ENCODE measurements at regions not wholly inside any gene's neighbourhood (a gene's known extent, or its start where the extent isn't known, plus 50 kb on each side); places are given as distances from the start of the nearest gene placed in this dataset.
A peak's percentile ranks its signal among the peaks of the same experiment; 100 is the strongest.

DNA sequence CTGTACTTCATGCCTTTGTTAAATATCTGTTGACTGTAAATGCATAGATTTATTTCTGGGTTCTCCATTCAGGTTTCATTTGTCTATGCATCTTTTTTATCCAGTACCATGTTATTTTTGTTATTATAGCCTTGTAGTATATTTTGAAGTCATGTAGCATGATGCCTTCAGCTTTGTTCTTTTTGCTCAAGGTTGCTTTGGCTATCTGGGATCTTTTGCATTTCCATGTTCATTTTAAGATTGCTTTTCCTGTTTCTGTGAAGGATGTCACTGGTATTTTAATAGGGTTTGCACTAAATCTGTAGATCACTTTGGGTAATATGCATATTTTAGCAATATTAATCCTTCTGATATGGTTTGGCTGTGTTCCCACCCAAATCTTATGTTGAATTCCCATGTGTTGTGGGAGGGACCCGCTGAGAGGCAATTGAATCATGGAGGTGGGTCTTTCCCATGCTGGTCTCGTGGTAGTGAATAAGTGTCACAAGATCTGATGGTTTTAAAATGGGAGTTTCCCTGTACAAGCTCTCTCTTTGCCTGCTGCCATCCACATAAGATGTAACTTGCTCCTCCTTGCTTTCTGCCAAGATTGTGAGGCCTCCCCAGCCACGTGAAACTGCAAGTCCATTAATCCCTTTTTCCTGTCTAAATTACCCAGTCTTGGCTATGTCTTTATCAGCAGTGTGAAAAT lies 302.8 kb upstream of the SEMA3C start:
- peaks cover 2% of the 10 kb centered on the region for H3K27me3 Mint-ChIP-seq (ENCODE audit: low read depth, unreplicated experiment)
- no peak overlapping the region for H3K27ac Mint-ChIP-seq (ENCODE audit: unreplicated experiment)
- Histone ChIP-seq H3K9ac (ENCODE audit: low read length) (no peak overlapping the region), H2AFZ (ENCODE audit: low read depth, low read length) (no peak overlapping the region), H4K20me1 (ENCODE audit: insufficient read depth, low read length) (no peaks in the 10 kb centered on the region), H3K79me2 (ENCODE audit: insufficient read depth, low read length) (no peaks in the 10 kb centered on the region), H3K27ac (ENCODE audit: low read depth, low read length) (no peak overlapping the region), H3K27me3 (ENCODE audit: insufficient read depth, low read length) (no peaks in the 10 kb centered on the region), H3K9me3 (ENCODE audit: insufficient read depth, low read depth, low read length) (no peaks in the 10 kb centered on the region), H3K4me2 (ENCODE audit: low read length) (no peak overlapping the region), H3K36me3 (ENCODE audit: insufficient read depth, low read length) (no peaks in the 10 kb centered on the region), H3K4me3 (ENCODE audit: insufficient read depth, low read depth, low read length) (no peak overlapping the region), H3K4me1 (ENCODE audit: insufficient read depth, low read length) (no peaks in the 10 kb centered on the region)
- H3K9me3 Mint-ChIP-seq (ENCODE audit: unreplicated experiment): peaks cover 17% of the 10 kb centered on the region
- DNase-seq (ENCODE audit: low read depth): no peak
- no peak for FAIRE-seq
- no peak for TF ChIP-seq EZH2 (IDR thresholded peaks at IDR 0.05; ENCODE audit: insufficient read depth, low read length)
- TF ChIP-seq, protein P1, sequence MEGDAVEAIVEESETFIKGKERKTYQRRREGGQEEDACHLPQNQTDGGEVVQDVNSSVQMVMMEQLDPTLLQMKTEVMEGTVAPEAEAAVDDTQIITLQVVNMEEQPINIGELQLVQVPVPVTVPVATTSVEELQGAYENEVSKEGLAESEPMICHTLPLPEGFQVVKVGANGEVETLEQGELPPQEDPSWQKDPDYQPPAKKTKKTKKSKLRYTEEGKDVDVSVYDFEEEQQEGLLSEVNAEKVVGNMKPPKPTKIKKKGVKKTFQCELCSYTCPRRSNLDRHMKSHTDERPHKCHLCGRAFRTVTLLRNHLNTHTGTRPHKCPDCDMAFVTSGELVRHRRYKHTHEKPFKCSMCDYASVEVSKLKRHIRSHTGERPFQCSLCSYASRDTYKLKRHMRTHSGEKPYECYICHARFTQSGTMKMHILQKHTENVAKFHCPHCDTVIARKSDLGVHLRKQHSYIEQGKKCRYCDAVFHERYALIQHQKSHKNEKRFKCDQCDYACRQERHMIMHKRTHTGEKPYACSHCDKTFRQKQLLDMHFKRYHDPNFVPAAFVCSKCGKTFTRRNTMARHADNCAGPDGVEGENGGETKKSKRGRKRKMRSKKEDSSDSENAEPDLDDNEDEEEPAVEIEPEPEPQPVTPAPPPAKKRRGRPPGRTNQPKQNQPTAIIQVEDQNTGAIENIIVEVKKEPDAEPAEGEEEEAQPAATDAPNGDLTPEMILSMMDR (IDR thresholded peaks at IDR 0.05; ENCODE audit: insufficient read depth, low read depth, low read length): no peak
- no peaks in the 10 kb centered on the region for H3K4me1 Mint-ChIP-seq (ENCODE audit: low read depth, unreplicated experiment)
- no peak overlapping the region for H3K4me3 Mint-ChIP-seq (ENCODE audit: unreplicated experiment)
- H3K36me3 Mint-ChIP-seq (ENCODE audit: low read depth, unreplicated experiment): peaks cover 2% of the 10 kb centered on the region

DNA sequence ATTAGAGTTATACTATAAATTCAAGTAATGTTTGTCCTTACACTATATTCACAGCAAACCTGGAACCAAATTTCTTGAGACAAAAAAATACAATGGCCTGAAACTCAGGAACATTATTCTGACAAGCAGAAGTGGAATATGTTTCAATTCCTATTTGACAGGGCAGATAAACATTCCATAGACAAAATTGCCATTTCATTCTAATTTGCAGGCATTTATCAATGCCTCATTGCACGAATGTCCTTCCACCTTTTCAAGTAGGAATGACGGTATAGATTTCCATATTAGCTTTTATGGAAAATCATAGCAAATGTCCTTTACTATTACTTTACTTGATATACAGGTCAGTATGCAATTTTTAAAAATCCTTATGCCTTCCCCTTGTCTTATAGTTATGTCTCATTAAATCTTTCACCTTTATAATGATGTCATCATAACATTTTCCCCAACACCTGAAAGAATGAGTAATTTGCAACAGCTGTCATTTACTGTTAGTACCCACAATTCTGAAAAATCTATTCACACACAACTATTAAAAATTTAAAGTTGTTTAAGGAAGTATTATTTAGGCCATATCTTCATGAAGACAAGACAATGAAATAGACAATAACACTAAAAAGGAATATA lies 299.7 kb upstream of the SEMA3C start:
- peak; percentile 29 for FAIRE-seq
- Histone ChIP-seq H3K27me3 (ENCODE audit: insufficient read depth, low read length) (no peaks in the 10 kb centered on the region), H2AFZ (ENCODE audit: low read depth, low read length) (no peak overlapping the region), H3K4me1 (ENCODE audit: insufficient read depth, low read length) (no peaks in the 10 kb centered on the region), H3K9ac (ENCODE audit: low read length) (no peak overlapping the region), H3K79me2 (ENCODE audit: insufficient read depth, low read length) (no peaks in the 10 kb centered on the region), H3K36me3 (ENCODE audit: insufficient read depth, low read length) (no peaks in the 10 kb centered on the region), H3K27ac (ENCODE audit: low read depth, low read length) (no peak overlapping the region), H3K4me3 (ENCODE audit: insufficient read depth, low read depth, low read length) (no peak overlapping the region), H4K20me1 (ENCODE audit: insufficient read depth, low read length) (no peaks in the 10 kb centered on the region), H3K4me2 (ENCODE audit: low read length) (no peak overlapping the region), H3K9me3 (ENCODE audit: insufficient read depth, low read depth, low read length) (no peaks in the 10 kb centered on the region)
- Mint-ChIP-seq H3K36me3 (ENCODE audit: low read depth, unreplicated experiment) (no peaks in the 10 kb centered on the region), H3K4me1 (ENCODE audit: low read depth, unreplicated experiment) (no peaks in the 10 kb centered on the region), H3K27me3 (ENCODE audit: low read depth, unreplicated experiment) (peaks cover 2% of the 10 kb centered on the region), H3K4me3 (ENCODE audit: unreplicated experiment) (no peak overlapping the region), H3K9me3 (ENCODE audit: unreplicated experiment) (peaks cover 9% of the 10 kb centered on the region), H3K27ac (ENCODE audit: unreplicated experiment) (no peak overlapping the region)
- DNase-seq (ENCODE audit: low read depth): no peak
- TF ChIP-seq, protein P1 (IDR thresholded peaks at IDR 0.05; ENCODE audit: insufficient read depth, low read depth, low read length): no peak
- TF ChIP-seq EZH2 (IDR thresholded peaks at IDR 0.05; ENCODE audit: insufficient read depth, low read length): no peak

DNA sequence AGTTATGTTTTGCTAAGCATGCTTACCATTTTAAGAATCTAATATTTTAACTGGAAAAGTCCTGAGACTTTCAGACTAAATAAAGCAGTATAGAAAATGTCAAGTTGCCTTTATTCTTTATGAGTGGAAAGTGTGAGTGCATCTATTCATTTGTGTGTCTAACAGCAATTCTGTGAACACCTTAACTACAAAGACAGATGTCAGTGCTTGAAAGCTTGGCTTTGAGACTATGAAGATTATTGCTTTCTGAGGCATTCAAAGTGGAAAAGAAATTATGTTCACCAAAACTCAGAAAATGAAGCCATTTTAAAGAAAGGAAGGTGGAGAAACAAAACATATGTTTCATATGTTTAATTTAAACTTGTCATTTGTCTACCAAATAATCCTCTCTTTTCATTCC lies 294.5 kb upstream of the SEMA3C start:
- no peaks in the 10 kb centered on the region for H3K27me3 ChIP-seq (ENCODE audit: insufficient read depth, low read length)

More for the DNA sequence above, 294.5 kb upstream of the SEMA3C start:
- TF ChIP-seq, protein P1 (IDR thresholded peaks at IDR 0.05; ENCODE audit: insufficient read depth, low read depth, low read length): no peak
- no peak for TF ChIP-seq EZH2 (IDR thresholded peaks at IDR 0.05; ENCODE audit: insufficient read depth, low read length)
- Histone ChIP-seq H2AFZ (ENCODE audit: low read depth, low read length) (no peak overlapping the region), H3K4me1 (ENCODE audit: insufficient read depth, low read length) (no peaks in the 10 kb centered on the region), H3K4me2 (ENCODE audit: low read length) (no peak overlapping the region), H3K79me2 (ENCODE audit: insufficient read depth, low read length) (no peaks in the 10 kb centered on the region), H3K9me3 (ENCODE audit: insufficient read depth, low read depth, low read length) (no peaks in the 10 kb centered on the region), H3K9ac (ENCODE audit: low read length) (no peak overlapping the region), H3K4me3 (ENCODE audit: insufficient read depth, low read depth, low read length) (no peak overlapping the region), H4K20me1 (ENCODE audit: insufficient read depth, low read length) (no peaks in the 10 kb centered on the region), H3K36me3 (ENCODE audit: insufficient read depth, low read length) (no peaks in the 10 kb centered on the region), H3K27ac (ENCODE audit: low read depth, low read length) (no peak overlapping the region)
- H3K27ac Mint-ChIP-seq (ENCODE audit: unreplicated experiment): no peak overlapping the region
- H3K9me3 Mint-ChIP-seq (ENCODE audit: unreplicated experiment): no peaks in the 10 kb centered on the region
- no peak overlapping the region for H3K4me3 Mint-ChIP-seq (ENCODE audit: unreplicated experiment)
- H3K36me3 Mint-ChIP-seq (ENCODE audit: low read depth, unreplicated experiment): no peaks in the 10 kb centered on the region
- peaks cover 2% of the 10 kb centered on the region for H3K27me3 Mint-ChIP-seq (ENCODE audit: low read depth, unreplicated experiment)
- FAIRE-seq (no peak), DNase-seq (ENCODE audit: low read depth) (no peak)
- peaks cover 32% of the 10 kb centered on the region for H3K4me1 Mint-ChIP-seq (ENCODE audit: low read depth, unreplicated experiment)

All from astrocyte (in vitro differentiated cells and primary cell).